OCI-LY1 (cell line): ENCODE measurements at regions not wholly inside any gene's neighbourhood (a gene's known extent, or its start where the extent isn't known, plus 50 kb on each side); places are given as distances from the start of the nearest gene placed in this dataset.

Source experiments
- H2AFZ ChIP-seq: fragments of 200-600 bp; sonication (generic), shearing (Covaris generic); 2 replicates; pipeline ENCODE4 v1.6.0; 2014; ENCODE audit warnings: antibody characterized with exemption, mild to moderate bottlenecking, low read length
- H3F3A ChIP-seq: fragments of 200-600 bp; sonication (generic), shearing (Covaris generic); 2 replicates; pipeline ENCODE4 v1.6.0; 2014; ENCODE audit warnings: mild to moderate bottlenecking, antibody characterized with exemption, low read length, moderate library complexity; ENCODE audit not compliant: insufficient read depth
- H3K27ac ChIP-seq: fragments of 200-600 bp; sonication (generic); 2 replicates; pipeline ENCODE4 v1.5.1; 2014; ENCODE audit warnings: low read length, mixed run types, mild to moderate bottlenecking, low read depth; ENCODE audit not compliant: poor library complexity, severe bottlenecking
- H3K27me3 ChIP-seq: fragments of 200-600 bp; sonication (generic); 2 replicates; pipeline ENCODE4 v1.6.0; 2014; ENCODE audit warnings: antibody characterized with exemption, mild to moderate bottlenecking, low read length, moderate library complexity; ENCODE audit not compliant: insufficient read depth
- H3K36me3 ChIP-seq: fragments of 200-600 bp; sonication (generic); 2 replicates; pipeline ENCODE4 v1.6.1; 2014; ENCODE audit warnings: mild to moderate bottlenecking, antibody characterized with exemption, low read length, moderate library complexity, mixed read lengths; ENCODE audit not compliant: insufficient read depth
- H3K4me1 ChIP-seq: fragments of 200-600 bp; sonication (generic); 2 replicates; pipeline ENCODE4 v1.5.1; 2014; ENCODE audit warnings: mild to moderate bottlenecking, low read length, moderate library complexity; ENCODE audit not compliant: insufficient read depth, severe bottlenecking
- H3K4me2 ChIP-seq: fragments of 200-600 bp; sonication (generic), shearing (Covaris generic); 2 replicates; pipeline ENCODE4 v1.6.1; 2014; ENCODE audit warnings: low read length
- H3K4me3 ChIP-seq: fragments of 200-600 bp; sonication (generic); 2 replicates; pipeline ENCODE4 v1.5.1; 2014; ENCODE audit warnings: low read length, low read depth, mild to moderate bottlenecking, mixed read lengths; ENCODE audit not compliant: poor library complexity, severe bottlenecking
- H3K79me2 ChIP-seq: fragments of 200-600 bp; shearing (Covaris generic); 2 replicates; pipeline ENCODE4 v1.6.1; 2016; ENCODE audit warnings: mixed run types, low read length, mixed read lengths; ENCODE audit not compliant: insufficient read depth
- H3K9ac ChIP-seq: fragments of 200-600 bp; sonication (generic), shearing (Covaris generic); 2 replicates; pipeline ENCODE4 v1.6.1; 2014; ENCODE audit warnings: mild to moderate bottlenecking, low read length, mixed read lengths
- H3K9me2 ChIP-seq: fragments of 200-600 bp; sonication (generic), shearing (Covaris generic); 2 replicates; pipeline ENCODE4 v1.6.1; 2014; ENCODE audit warnings: low read depth, mild to moderate bottlenecking, low read length, mixed read lengths
- H3K9me3 ChIP-seq: fragments of 200-600 bp; shearing (Covaris generic); 2 replicates; pipeline ENCODE4 v1.6.1; 2014; ENCODE audit warnings: low read length, mixed read lengths
- H4K20me1 ChIP-seq: fragments of 200-600 bp; sonication (generic), shearing (Covaris generic); 2 replicates; pipeline ENCODE4 v1.6.0; 2016; ENCODE audit warnings: mild to moderate bottlenecking, low read length; ENCODE audit not compliant: insufficient read depth
- CTCF ChIP-seq: fragments of 200-600 bp; sonication (generic), shearing (Covaris generic); IDR thresholded peaks from 2 replicates; pipeline ENCODE4 v1.5.1; 2017; ENCODE audit warnings: mild to moderate bottlenecking, antibody characterized with exemption, low read length, moderate library complexity, mixed read lengths
- EZH2 ChIP-seq: fragments of 200-600 bp; sonication (generic), shearing (Covaris generic); IDR thresholded peaks from 2 replicates; pipeline ENCODE4 v1.8.0; 2017; ENCODE audit warnings: borderline replicate concordance, mixed run types, mild to moderate bottlenecking, antibody characterized with exemption, low read length, moderate library complexity, mixed read lengths

GRCh38 chr16:17839272-17839671 is 368.5 kb upstream of the XYLT1 start:
- no peak overlapping the region for H3K9ac ChIP-seq
- no peaks in the 10 kb centered on the region for H3F3A ChIP-seq
- TF ChIP-seq EZH2 (no peak), CTCF (no peak)
- H4K20me1 ChIP-seq: no peaks in the 10 kb centered on the region
- no peaks in the 10 kb centered on the region for H3K9me2 ChIP-seq
- H3K4me3 ChIP-seq: no peak overlapping the region
- H3K4me1 ChIP-seq: no peaks in the 10 kb centered on the region
- H2AFZ ChIP-seq: no peak overlapping the region
- no peaks in the 10 kb centered on the region for H3K27me3 ChIP-seq
- no peaks in the 10 kb centered on the region for H3K36me3 ChIP-seq
- H3K9me3 ChIP-seq: no peaks in the 10 kb centered on the region
- no peaks in the 10 kb centered on the region for H3K79me2 ChIP-seq
- H3K27ac ChIP-seq: no peak overlapping the region
- H3K4me2 ChIP-seq: no peak overlapping the region

DNA sequence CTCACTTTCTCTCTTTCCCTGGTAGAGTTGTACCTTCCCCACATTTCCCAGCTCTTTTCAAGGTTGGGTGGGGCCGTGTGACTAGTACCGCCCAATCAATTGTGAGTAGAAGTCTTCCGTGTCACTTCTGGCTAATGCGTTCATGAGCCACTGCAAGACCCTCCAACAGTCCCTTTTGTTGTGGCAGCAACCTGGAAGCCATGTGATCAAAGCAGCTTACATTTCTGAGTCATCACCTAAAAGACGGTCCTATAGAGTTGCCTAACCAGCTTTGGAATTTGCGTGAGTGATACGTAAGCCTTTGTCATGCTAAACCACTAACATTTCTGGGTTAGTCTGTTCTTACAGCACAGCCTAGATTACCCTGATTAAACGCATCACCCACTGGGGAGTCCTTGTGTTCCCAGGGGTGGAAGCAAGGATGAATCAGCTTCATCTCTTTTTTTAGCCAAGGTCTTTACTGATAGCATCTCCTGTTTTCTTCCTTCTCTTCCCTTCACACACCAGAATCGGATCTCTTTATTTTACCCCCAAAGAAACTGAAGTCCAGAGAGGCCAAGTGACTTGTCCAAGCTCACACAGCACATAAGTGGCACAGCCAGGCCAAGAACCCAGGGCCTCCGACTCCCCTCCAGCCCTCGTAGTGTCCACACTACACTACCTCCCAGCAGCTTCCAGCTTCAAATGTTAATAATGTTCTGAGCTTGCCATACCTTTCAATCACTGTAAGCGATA is 366.3 kb upstream of the XYLT1 start:
- no peaks in the 10 kb centered on the region for H3K27me3 ChIP-seq
- H3K9me3 ChIP-seq: no peaks in the 10 kb centered on the region
- no peaks in the 10 kb centered on the region for H3K9me2 ChIP-seq
- no peaks in the 10 kb centered on the region for H4K20me1 ChIP-seq
- no peak overlapping the region for H3K9ac ChIP-seq
- H3F3A ChIP-seq: no peaks in the 10 kb centered on the region
- TF ChIP-seq EZH2 (no peak), CTCF (no peak)
- no peak overlapping the region for H3K4me2 ChIP-seq
- H3K4me3 ChIP-seq: no peak overlapping the region
- H3K4me1 ChIP-seq: no peaks in the 10 kb centered on the region
- no peaks in the 10 kb centered on the region for H3K36me3 ChIP-seq
- no peaks in the 10 kb centered on the region for H3K79me2 ChIP-seq
- no peak overlapping the region for H3K27ac ChIP-seq
- no peak overlapping the region for H2AFZ ChIP-seq

- Histone ChIP-seq H3K36me3 (no peaks in the 10 kb centered on the region), H3K79me2 (no peaks in the 10 kb centered on the region), H3K9ac (no peak overlapping the region), H3K9me2 (no peaks in the 10 kb centered on the region), H4K20me1 (no peaks in the 10 kb centered on the region), H3K27me3 (no peaks in the 10 kb centered on the region), H3K4me1 (no peaks in the 10 kb centered on the region), H2AFZ (no peak overlapping the region), H3K4me3 (no peak overlapping the region), H3F3A (no peaks in the 10 kb centered on the region), H3K27ac (no peak overlapping the region), H3K4me2 (no peak overlapping the region), H3K9me3 (no peaks in the 10 kb centered on the region)
- TF ChIP-seq EZH2 (no peak), CTCF (no peak)
Observed at GRCh38 chr16:17835118-17835876, 364.5 kb upstream of the XYLT1 start.
